IMR-90 (cell line): ENCODE measurements at regions not wholly inside any gene's neighbourhood (a gene's known extent, or its start where the extent isn't known, plus 50 kb on each side); places are given as distances from the start of the nearest gene placed in this dataset.

Experiments
- ATAC-seq: fragments of 200-7000 bp; cut with Tn5 transposase; 2 replicates; pipeline ENCODE4 v1.9.1; 2020; ENCODE audit warnings: low read depth, mild to moderate bottlenecking, moderate library complexity
- BruUV-seq: library from RNA; stranded (reverse); fragments of 400-500 nt; replicated peaks from 2 replicates; lab custom pipeline; 2021; lab: Mats Ljungman, UMichigan
- CTCF ChIA-PET: fragments of 300-600 bp; formaldehyde crosslinking; extraction: SDS; loops from one replicate; lab custom pipeline; 2021; ENCODE audit warnings: antibody characterized with exemption; lab: Yijun Ruan, JAX
- POLR2A ChIA-PET: fragments of 300-600 bp; sonication (Branson Sonifier 250); formaldehyde crosslinking; loops from one replicate; lab custom pipeline; 2022; ENCODE audit warnings: antibody characterized with exemption; ENCODE audit not compliant: unreplicated experiment; lab: Charles Lee
- DNase-seq: peaks from one replicate; pipeline ENCODE4 v3.0.0; 2013
- H2AFZ ChIP-seq: replicated peaks from 2 replicates; pipeline ENCODE3; 2013; ENCODE audit warnings: low read length, mild to moderate bottlenecking; ENCODE audit not compliant: poor library complexity
- H2AK5ac ChIP-seq: 2 replicates; pipeline ENCODE4 v1.6.1; 2013; ENCODE audit warnings: low read depth, low read length, inconsistent platforms
- H2AK9ac ChIP-seq: replicated peaks from 2 replicates; pipeline ENCODE3; 2013; ENCODE audit warnings: mild to moderate bottlenecking, low read depth, low read length, moderate library complexity; ENCODE audit not compliant: poor library complexity
- H2BK120ac ChIP-seq: 2 replicates; pipeline ENCODE4 v1.6.1; 2013; ENCODE audit warnings: low read depth, low read length, inconsistent platforms
- H2BK15ac ChIP-seq: 3 replicates; pipeline ENCODE4 v1.6.1; 2013; ENCODE audit warnings: low read depth, low read length, inconsistent platforms
- H2BK20ac ChIP-seq: 2 replicates; pipeline ENCODE4 v1.6.1; 2013; ENCODE audit warnings: low read depth, mild to moderate bottlenecking, inconsistent platforms, low read length, moderate library complexity
- H2BK5ac ChIP-seq: 2 replicates; pipeline ENCODE4 v1.6.1; 2013; ENCODE audit warnings: mild to moderate bottlenecking, low read depth, low read length, inconsistent platforms; ENCODE audit not compliant: poor library complexity, severe bottlenecking
- H3K14ac ChIP-seq: replicated peaks from 2 replicates; pipeline ENCODE4 v1.6.1; 2013; ENCODE audit warnings: low read depth, low read length, inconsistent platforms
- H3K18ac ChIP-seq: 2 replicates; pipeline ENCODE4 v1.6.1; 2013; ENCODE audit warnings: low read depth, low read length, control low read depth
- H3K23ac ChIP-seq: 2 replicates; pipeline ENCODE4 v1.6.1; 2013; ENCODE audit warnings: low read depth, low read length, inconsistent platforms
- H3K27ac ChIP-seq: 2 replicates; pipeline ENCODE4 v1.5.1; 2013; ENCODE audit warnings: mild to moderate bottlenecking, control low read depth, low read length; ENCODE audit not compliant: insufficient read depth
- H3K27me3 ChIP-seq: 2 replicates; pipeline ENCODE4 v1.6.1; 2013; ENCODE audit warnings: low read length; ENCODE audit not compliant: control insufficient read depth, insufficient read depth
- H3K36me3 ChIP-seq: 2 replicates; pipeline ENCODE4 v1.6.1; 2013; ENCODE audit warnings: low read length, mixed read lengths; ENCODE audit not compliant: control insufficient read depth, insufficient read depth
- H3K4ac ChIP-seq: 2 replicates; pipeline ENCODE4 v1.6.1; 2013; ENCODE audit warnings: low read depth, low read length, inconsistent platforms
- H3K4me1 ChIP-seq: 2 replicates; pipeline ENCODE4 v1.6.1; 2013; ENCODE audit warnings: low read length, mixed read lengths; ENCODE audit not compliant: control insufficient read depth, insufficient read depth
- H3K4me2 ChIP-seq: 2 replicates; pipeline ENCODE4 v1.6.1; 2013; ENCODE audit warnings: low read depth, mild to moderate bottlenecking, control low read depth, low read length, moderate library complexity
- H3K4me3 ChIP-seq: 2 replicates; pipeline ENCODE4 v1.5.1; 2013; ENCODE audit warnings: low read depth, mild to moderate bottlenecking, control low read depth, low read length, moderate library complexity; ENCODE audit not compliant: insufficient read depth
- H3K56ac ChIP-seq: 2 replicates; pipeline ENCODE4 v1.6.1; 2013; ENCODE audit warnings: low read length, inconsistent platforms; ENCODE audit not compliant: insufficient read depth; ENCODE audit errors: extremely low read depth
- H3K79me1 ChIP-seq, 2 experiments: 2 replicates each; pipeline ENCODE4 v1.6.1; 2013; ENCODE audit warnings: low read length in 2 of 2, inconsistent platforms in 1 of 2, low read depth in 1 of 2
- H3K9ac ChIP-seq: 2 replicates; pipeline ENCODE4 v1.6.1; 2013; ENCODE audit warnings: low read depth, low read length, control low read depth
- H3K9me1 ChIP-seq: 2 replicates; pipeline ENCODE4 v1.6.1; 2013; ENCODE audit warnings: low read length, inconsistent platforms; ENCODE audit not compliant: insufficient read depth
- H3K9me3 ChIP-seq: 2 replicates; pipeline ENCODE4 v1.6.1; 2013; ENCODE audit warnings: low read length; ENCODE audit not compliant: control insufficient read depth, insufficient read depth
- H4K20me1 ChIP-seq: 2 replicates; pipeline ENCODE4 v1.6.1; 2013; ENCODE audit warnings: low read length, inconsistent platforms; ENCODE audit not compliant: insufficient read depth
- H4K5ac ChIP-seq: 2 replicates; pipeline ENCODE4 v1.6.1; 2013; ENCODE audit warnings: mild to moderate bottlenecking, low read depth, low read length, control low read depth
- H4K8ac ChIP-seq, 2 experiments: 2 replicates each; pipeline ENCODE4 v1.6.1; 2013; ENCODE audit warnings: low read depth in 2 of 2, low read length in 2 of 2, control low read depth in 1 of 2, inconsistent platforms in 1 of 2
- H4K91ac ChIP-seq: 2 replicates; pipeline ENCODE4 v1.6.1; 2013; ENCODE audit warnings: low read depth, low read length, inconsistent platforms; ENCODE audit not compliant: insufficient read depth
- CHD1 ChIP-seq: IDR thresholded peaks from 2 replicates; pipeline ENCODE4 v1.6.1; 2012; ENCODE audit warnings: low read depth, low read length, improper control_type of control experiment
- ELK1 ChIP-seq: fragments of 150-350 bp; IDR thresholded peaks from 2 replicates; pipeline ENCODE4 v1.6.1; 2016; ENCODE audit warnings: low read depth, mild to moderate bottlenecking, low read length, moderate library complexity, borderline replicate concordance
- MAZ ChIP-seq: IDR thresholded peaks from 2 replicates; pipeline ENCODE4 v1.6.1; 2012; ENCODE audit warnings: low read depth, mild to moderate bottlenecking, low read length, improper control_type of control experiment, moderate library complexity, borderline replicate concordance
- NFE2L2 ChIP-seq: fragments of 150-350 bp; IDR thresholded peaks from 2 replicates; pipeline ENCODE4 v1.6.1; 2016; ENCODE audit warnings: low read depth, mild to moderate bottlenecking, low read length
- WGBS, 2 experiments: methylation state at CpG; one replicate each; pipeline versions ENCODE4 v1.1.5 to v1.1.7; 2013; ENCODE audit warnings: missing lambda C conversion rate in 2 of 2; ENCODE audit not compliant: insufficient read length in 1 of 2; ENCODE audit errors: extremely low coverage in 2 of 2; 5-methylcytosine and 5-hydroxymethylcytosine counted together
- dilution Hi-C: fragments of 300-500 bp; cut with HindIII; formaldehyde crosslinking; loops from one replicate; pipeline ENCODE4 v1.14.3; 2018; ENCODE audit warnings: low sequenced_read_pairs; ENCODE audit not compliant: unreplicated experiment
- in situ Hi-C: fragments of 300-500 bp; cut with MboI; formaldehyde crosslinking; loops from 3 replicates; pipeline ENCODE4 v1.14.3; 2019; ENCODE audit warnings: low sequenced_read_pairs, inconsistent platforms, mixed read lengths
- intact Hi-C: fragments of 100-400 bp; cut with micrococcal nuclease; formaldehyde crosslinking; loops from 2 replicates; pipeline ENCODE4 v1.10.0; 2022

DNA sequence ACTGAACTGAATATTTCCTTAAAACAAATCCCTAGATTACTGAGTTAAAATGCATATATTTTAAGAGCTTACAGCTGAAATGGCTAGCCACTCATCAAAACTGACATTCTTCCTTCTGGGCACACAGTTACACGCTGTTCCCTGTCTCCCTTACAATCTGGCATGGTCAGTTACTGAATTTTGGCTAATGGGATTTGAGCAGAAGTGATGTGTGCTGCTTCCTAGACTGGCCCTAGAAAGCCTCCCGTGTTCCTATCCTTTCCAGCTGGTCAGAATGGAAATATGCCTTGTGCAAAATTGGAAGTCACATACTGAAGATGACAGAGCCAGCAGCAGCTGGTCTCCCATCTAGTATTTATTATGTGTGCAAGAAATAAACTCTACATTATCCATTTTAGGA lies 128.7 kb upstream of the NAMPT start:
- H2AK5ac ChIP-seq = no peak overlapping the region
- ChIA-PET POLR2A (no interaction called here), CTCF (interaction anchor here (1.5 kb wide), 1 partner anchor 49 kb away, joined by 4 read pairs; no protein-coding TSS in a partner anchor)
- H2BK5ac ChIP-seq = no peak overlapping the region
- H3K27ac ChIP-seq = no peak overlapping the region
- no peak overlapping the region for H3K18ac ChIP-seq
- intact Hi-C loops (no loop called here), in situ Hi-C loops (no loop called here), dilution Hi-C loops (no loop called here)
- no peak overlapping the region for H3K4me3 ChIP-seq
- H4K8ac ChIP-seq = no peak overlapping the region
- H2BK15ac ChIP-seq = no peak overlapping the region
- no peaks in the 10 kb centered on the region for H3K36me3 ChIP-seq
- DNase-seq (no peak), ATAC-seq (no peak)
- H2BK120ac ChIP-seq = no peak overlapping the region
- H3K14ac ChIP-seq = no peak overlapping the region
- no peaks in the 10 kb centered on the region for H4K20me1 ChIP-seq
- no peak for TF ChIP-seq MAZ
- TF ChIP-seq ELK1 = no peak
- no peak for TF ChIP-seq NFE2L2
- TF ChIP-seq CHD1 = no peak
- no peaks in the 10 kb centered on the region for H3K9me1 ChIP-seq
- H4K91ac ChIP-seq = no peak overlapping the region
- WGBS, 2 experiments = no CpG with 5 or more reads among the region's 2 CpGs
- peaks cover 2% of the 10 kb centered on the region; the same call in 1 of the 2 replicates for H3K4me1 ChIP-seq
- peaks cover 4% of the 10 kb centered on the region for H3K27me3 ChIP-seq
- no peak overlapping the region for H2BK20ac ChIP-seq
- H3K79me1 ChIP-seq = no peaks in the 10 kb centered on the region
- no peak overlapping the region for H3K4ac ChIP-seq
- H2AK9ac ChIP-seq = no peak overlapping the region
- no peak overlapping the region for H3K56ac ChIP-seq
- no TSS peak for BruUV-seq
- H4K5ac ChIP-seq = no peak overlapping the region
- no peaks in the 10 kb centered on the region; the same call in none of the 2 replicates for H3K9me3 ChIP-seq
- H3K9ac ChIP-seq = no peak overlapping the region
- H3K4me2 ChIP-seq = no peak overlapping the region
- no peak overlapping the region for H3K23ac ChIP-seq
- H2AFZ ChIP-seq = no peak overlapping the region
